ENCODE measurements at regions not wholly inside any gene's neighbourhood (a gene's known extent, or its start where the extent isn't known, plus 50 kb on each side); places are given as distances from the start of the nearest gene placed in this dataset.
"Not testable (repeated sequence)": the region's sequence is repeated elsewhere in the genome, so short reads cannot be mapped to it uniquely, and the experiment has no call there.

DNA sequence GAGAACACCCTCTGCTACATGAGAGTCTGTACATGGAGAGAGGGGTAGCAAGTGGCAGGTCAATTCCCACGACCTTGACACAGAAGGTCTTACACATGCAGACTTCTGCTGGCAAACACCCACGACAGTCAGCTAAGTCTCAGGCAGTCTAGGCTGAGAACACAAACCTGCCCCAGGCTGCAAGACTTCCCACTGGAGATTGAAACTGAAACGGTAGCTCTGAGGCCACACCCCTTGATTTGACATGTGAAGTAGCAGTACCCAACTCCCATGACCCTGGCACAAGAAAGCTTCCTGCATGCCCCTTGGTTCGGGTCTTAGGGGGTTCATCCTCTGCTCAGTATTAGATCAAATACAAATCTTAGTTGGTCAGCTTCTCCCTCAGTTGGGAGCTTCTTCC, 420.8 kb upstream of the NDN start:
- not testable (repeated sequence) for H3K36me3 ChIP-seq; DNase-seq; H3K4me3 ChIP-seq (ENCODE audit: low read depth, low read length); H3K27ac ChIP-seq; H3K9me3 ChIP-seq (ENCODE audit: severe bottlenecking); H3K27me3 ChIP-seq (ENCODE audit: insufficient read depth, low read depth, severe bottlenecking)

GRCh38 chr15:24108349-24108748, 421.2 kb upstream of the NDN start:
- not testable (repeated sequence) for H3K9me3 ChIP-seq (ENCODE audit: severe bottlenecking); H3K4me3 ChIP-seq (ENCODE audit: low read depth, low read length); H3K27ac ChIP-seq; H3K27me3 ChIP-seq (ENCODE audit: insufficient read depth, low read depth, severe bottlenecking); H3K36me3 ChIP-seq; DNase-seq

- not testable (repeated sequence) for H3K27me3 ChIP-seq (ENCODE audit: insufficient read depth, low read depth, severe bottlenecking); H3K36me3 ChIP-seq; H3K4me3 ChIP-seq (ENCODE audit: low read depth, low read length); DNase-seq; H3K9me3 ChIP-seq (ENCODE audit: severe bottlenecking); H3K27ac ChIP-seq
These were observed 452.5 kb upstream of the NDN start for GRCh38 chr15:24139622-24140021.

- not testable (repeated sequence) for H3K27me3 ChIP-seq (ENCODE audit: insufficient read depth, low read depth, severe bottlenecking); H3K27ac ChIP-seq; H3K36me3 ChIP-seq; H3K4me3 ChIP-seq (ENCODE audit: low read depth, low read length); H3K9me3 ChIP-seq (ENCODE audit: severe bottlenecking); DNase-seq
These were observed 458.0 kb upstream of the NDN start for GRCh38 chr15:24145070-24145469.

DNA sequence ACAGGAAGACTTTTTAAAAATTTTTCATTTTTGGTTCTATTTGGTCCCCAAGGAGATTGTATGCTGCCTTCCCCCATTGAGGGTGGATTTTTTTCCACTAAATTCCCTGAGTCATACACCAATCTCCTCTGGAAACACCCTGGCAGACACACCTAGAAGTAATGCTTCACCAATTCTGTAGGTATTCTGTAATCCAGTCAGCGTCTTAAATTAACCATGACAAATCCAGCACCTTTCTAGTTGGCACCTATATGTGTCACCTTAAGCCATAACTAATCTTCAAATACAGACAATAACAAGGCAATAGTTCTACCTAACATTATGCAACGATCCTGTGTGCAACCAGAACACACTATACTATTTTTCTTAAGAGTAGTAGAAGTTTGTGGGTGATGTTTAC, 459.1 kb upstream of the NDN start:
- H3K9me3 ChIP-seq (ENCODE audit: severe bottlenecking), result no peaks in the 10 kb centered on the region
- H3K27me3 ChIP-seq (ENCODE audit: insufficient read depth, low read depth, severe bottlenecking), result no peaks in the 10 kb centered on the region
- H3K27ac ChIP-seq, result no peak overlapping the region
- no peak for DNase-seq
- no peak for TF ChIP-seq CTCF (IDR thresholded peaks at IDR 0.05; ENCODE audit: low read depth, low read length)
- H3K36me3 ChIP-seq, result no peaks in the 10 kb centered on the region
- no peak overlapping the region for H3K4me3 ChIP-seq (ENCODE audit: low read depth, low read length)

DNA sequence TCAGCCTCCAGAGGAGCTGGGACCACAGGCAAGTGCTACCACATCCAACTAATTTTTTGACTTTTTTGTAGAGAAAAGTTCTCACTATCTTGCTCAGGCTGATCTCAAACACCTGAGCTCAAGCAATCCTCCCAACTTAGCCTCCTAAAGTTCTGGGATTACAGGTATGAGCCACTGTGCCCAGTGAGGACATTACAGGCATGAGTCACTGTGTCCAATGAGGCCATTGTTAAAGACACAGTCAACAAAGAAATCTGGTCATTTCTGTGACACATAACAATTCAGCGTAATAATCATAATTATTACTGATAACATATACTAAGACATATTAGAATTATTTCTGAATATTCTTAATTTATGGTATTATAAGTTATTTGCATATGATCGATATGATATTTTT, 463.4 kb upstream of the NDN start:
- no peak for DNase-seq
- Histone ChIP-seq H3K9me3 (ENCODE audit: severe bottlenecking) (no peaks in the 10 kb centered on the region), H3K36me3 (no peaks in the 10 kb centered on the region), H3K4me3 (ENCODE audit: low read depth, low read length) (no peak overlapping the region), H3K27ac (no peak overlapping the region), H3K27me3 (ENCODE audit: insufficient read depth, low read depth, severe bottlenecking) (no peaks in the 10 kb centered on the region)
- no peak for TF ChIP-seq CTCF (IDR thresholded peaks at IDR 0.05; ENCODE audit: low read depth, low read length)

DNA sequence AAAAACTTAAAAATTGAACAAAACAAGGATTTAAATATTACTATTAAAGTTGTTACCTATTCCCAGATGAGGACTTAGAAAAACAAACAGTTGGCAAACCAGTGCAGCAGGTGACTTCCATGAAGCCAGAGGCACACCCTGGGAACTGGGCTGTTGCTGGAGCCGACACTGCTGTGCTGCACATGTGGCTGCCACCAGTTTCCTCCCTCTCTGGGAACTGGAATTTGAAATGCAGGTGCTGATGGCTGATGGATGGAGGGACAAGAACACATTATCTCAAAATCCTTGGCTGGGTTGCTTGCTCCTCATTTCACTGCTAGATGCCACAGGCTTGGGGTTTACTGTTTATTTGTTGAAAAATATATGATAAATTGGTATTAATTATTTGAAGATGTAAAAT, 471.2 kb upstream of the NDN start:
- H3K27me3 ChIP-seq (ENCODE audit: insufficient read depth, low read depth, severe bottlenecking); DNase-seq; H3K4me3 ChIP-seq (ENCODE audit: low read depth, low read length); H3K9me3 ChIP-seq (ENCODE audit: severe bottlenecking); H3K27ac ChIP-seq; H3K36me3 ChIP-seq: not testable (repeated sequence)

GRCh38 chr15:24165512-24165911, 478.4 kb upstream of the NDN start:
- H3K27me3 ChIP-seq (ENCODE audit: insufficient read depth, low read depth, severe bottlenecking); DNase-seq; H3K27ac ChIP-seq; H3K9me3 ChIP-seq (ENCODE audit: severe bottlenecking); H3K36me3 ChIP-seq; H3K4me3 ChIP-seq (ENCODE audit: low read depth, low read length): not testable (repeated sequence)

- not testable (repeated sequence) for H3K27me3 ChIP-seq (ENCODE audit: insufficient read depth, low read depth, severe bottlenecking); H3K9me3 ChIP-seq (ENCODE audit: severe bottlenecking); H3K27ac ChIP-seq; H3K36me3 ChIP-seq; H3K4me3 ChIP-seq (ENCODE audit: low read depth, low read length); DNase-seq
These were observed 473.3 kb upstream of the NPAP1 start for GRCh38 chr15:24202297-24202696.

DNA sequence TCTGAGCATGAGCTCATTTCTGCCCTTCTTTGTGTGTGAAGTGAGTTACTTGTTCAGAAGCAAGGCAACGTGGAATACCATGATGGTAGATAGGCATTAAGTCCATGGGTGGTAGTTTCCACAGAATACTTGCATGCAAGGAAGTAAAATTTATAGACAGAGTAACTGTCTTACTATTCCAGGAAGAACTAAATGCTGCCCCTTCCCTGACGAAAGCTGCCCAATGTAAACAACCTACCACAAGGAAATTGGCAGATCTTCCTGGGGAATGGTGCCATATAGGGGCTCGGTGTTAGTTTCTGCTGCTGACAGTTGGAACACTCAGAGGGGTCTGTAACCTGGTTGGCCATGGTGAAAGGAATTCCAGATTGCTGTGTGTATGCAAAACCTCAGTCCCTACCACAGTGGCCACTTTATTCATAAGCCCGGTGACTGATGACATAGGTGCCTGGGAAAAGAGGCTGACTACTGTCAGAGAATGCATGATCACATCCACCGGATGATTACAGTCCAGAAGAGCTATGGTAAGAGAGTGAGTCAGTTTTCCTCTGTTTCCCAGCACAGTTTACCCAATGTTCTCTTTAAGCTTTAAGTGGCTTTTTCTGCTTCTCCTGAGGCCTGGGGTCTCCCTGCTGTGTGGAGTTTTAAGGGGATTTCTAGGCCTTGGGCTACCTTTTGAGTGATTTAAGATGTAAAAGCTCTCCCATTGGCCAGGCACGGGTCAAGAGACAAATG, 463.7 kb upstream of the NPAP1 start:
- not testable (repeated sequence) for H3K27ac ChIP-seq; H3K27me3 ChIP-seq (ENCODE audit: insufficient read depth, low read depth, severe bottlenecking); H3K4me3 ChIP-seq (ENCODE audit: low read depth, low read length); H3K9me3 ChIP-seq (ENCODE audit: severe bottlenecking); DNase-seq; H3K36me3 ChIP-seq
